Endothelial cell of umbilical vein (primary cell): ENCODE measurements at regions not wholly inside any gene's neighbourhood (a gene's known extent, or its start where the extent isn't known, plus 50 kb on each side); places are given as distances from the start of the nearest gene placed in this dataset.

Experiments
- BruUV-seq: library from RNA; stranded (reverse); fragments of 400-500 nt; replicated peaks from 2 replicates; lab custom pipeline; 2021; lab: Mats Ljungman, UMichigan
- CTCF ChIA-PET: fragments of 300-600, 350-600 bp; sonication (Branson Sonifier 250); formaldehyde crosslinking; loops from one replicate; lab custom pipeline; 2021; ENCODE audit warnings: antibody characterized with exemption, inconsistent platforms; lab: Charles Lee
- POLR2A ChIA-PET: fragments of 300-600, 350-600 bp; sonication (Branson Sonifier 250); formaldehyde crosslinking; loops from one replicate; lab custom pipeline; 2021; ENCODE audit warnings: antibody characterized with exemption, inconsistent platforms; lab: Charles Lee
- DNase-seq: peaks from one replicate; pipeline ENCODE4 v3.0.0-alpha.2; 2011; ENCODE audit warnings: low read depth, low spot score
- FAIRE-seq: peaks from 2 replicates; lab custom pipeline; 2011; peaks lifted over from hg19 to GRCh38; lab: Jason Lieb, UNC
- H2AFZ ChIP-seq: 2 replicates; pipeline ENCODE4 v1.6.0; 2012; ENCODE audit warnings: low read depth, low read length, control low read depth, inconsistent platforms
- H3K27ac ChIP-seq: 2 replicates; pipeline ENCODE4 v1.5.1; 2011; ENCODE audit warnings: low read depth, mild to moderate bottlenecking, control low read depth, low read length, moderate library complexity; ENCODE audit not compliant: insufficient read depth
- H3K27me3 ChIP-seq, 2 experiments: 2 replicates each; pipeline versions ENCODE4 v1.6.0 to v1.6.1; 2011; ENCODE audit warnings: low read length in 2 of 2, mixed read lengths in 1 of 2; ENCODE audit not compliant: control insufficient read depth in 2 of 2, insufficient read depth in 2 of 2
- H3K36me3 ChIP-seq, 2 experiments: 2 replicates in 1 of 2; 3 replicates in 1 of 2; pipeline ENCODE4 v1.5.1; 2011; ENCODE audit warnings: low read length in 2 of 2, mild to moderate bottlenecking in 1 of 2, moderate library complexity in 1 of 2; ENCODE audit not compliant: control insufficient read depth in 2 of 2, insufficient read depth in 2 of 2; ENCODE audit errors: extremely low read depth in 1 of 2
- H3K4me1 ChIP-seq: 3 replicates; pipeline ENCODE4 v1.5.1; 2011; ENCODE audit warnings: mild to moderate bottlenecking, low read length; ENCODE audit not compliant: control insufficient read depth, insufficient read depth; ENCODE audit errors: extremely low read depth
- H3K4me2 ChIP-seq: 2 replicates; pipeline ENCODE4 v1.6.1; 2011; ENCODE audit warnings: low read length, control low read depth, mixed read lengths; ENCODE audit not compliant: insufficient read depth
- H3K4me3 ChIP-seq, 3 experiments: fragments of 200-600 bp in 1 of 3; sonication (generic), shearing (Covaris generic) in 1 of 3; replicated peaks in 1 of 3; 2 replicates each; pipeline ENCODE4 v1.5.1; 2011 to 2016; ENCODE audit warnings: control low read depth in 3 of 3, low read length in 3 of 3, mild to moderate bottlenecking in 2 of 3, inconsistent platforms in 1 of 3, low read depth in 1 of 3, moderate library complexity in 1 of 3; ENCODE audit not compliant: insufficient read depth in 1 of 3
- H3K79me2 ChIP-seq: 2 replicates; pipeline ENCODE4 v1.6.0; 2012; ENCODE audit warnings: low read length, inconsistent platforms; ENCODE audit not compliant: control insufficient read depth, insufficient read depth
- H3K9ac ChIP-seq: replicated peaks from 2 replicates; pipeline ENCODE3; 2011; ENCODE audit warnings: low read length, control low read depth; ENCODE audit not compliant: insufficient read depth; ENCODE audit errors: extremely low read depth
- H3K9me1 ChIP-seq: replicated peaks from 3 replicates; pipeline ENCODE4 v1.6.0; 2011; ENCODE audit warnings: mild to moderate bottlenecking, low read length; ENCODE audit not compliant: control insufficient read depth, insufficient read depth; ENCODE audit errors: extremely low read depth
- H3K9me3 ChIP-seq: replicated peaks from 2 replicates; pipeline ENCODE4 v1.5.1; 2012; ENCODE audit warnings: low read length, inconsistent platforms; ENCODE audit not compliant: control insufficient read depth, insufficient read depth
- H4K20me1 ChIP-seq: replicated peaks from 2 replicates; pipeline ENCODE3; 2011; ENCODE audit warnings: mild to moderate bottlenecking, low read length; ENCODE audit not compliant: control insufficient read depth, insufficient read depth; ENCODE audit errors: extremely low read depth
- EZH2 ChIP-seq: IDR thresholded peaks from 2 replicates; pipeline ENCODE4 v1.6.1; 2012; ENCODE audit warnings: borderline replicate concordance, low read depth, mild to moderate bottlenecking, moderate library complexity, low read length, inconsistent platforms; ENCODE audit not compliant: severe bottlenecking
- FOS ChIP-seq: IDR thresholded peaks from 2 replicates; pipeline ENCODE4 v1.6.1; 2011; ENCODE audit warnings: mild to moderate bottlenecking, low read length, moderate library complexity, borderline replicate concordance; ENCODE audit not compliant: insufficient read depth
- GATA2 ChIP-seq: IDR thresholded peaks from 2 replicates; pipeline ENCODE4 v1.7.0; 2011; ENCODE audit warnings: low read depth, mild to moderate bottlenecking, moderate library complexity, mixed read lengths, low read length; ENCODE audit not compliant: insufficient read length, insufficient read depth
- JUN ChIP-seq: IDR thresholded peaks from 2 replicates; pipeline ENCODE4 v1.6.1; 2011; ENCODE audit warnings: borderline replicate concordance, low read depth; ENCODE audit not compliant: insufficient read length, insufficient read depth
- MYC ChIP-seq: IDR thresholded peaks from one replicate; pipeline ENCODE4 v1.6.1; 2011; ENCODE audit warnings: mild to moderate bottlenecking, low read depth, low read length
- POLR2A ChIP-seq: IDR thresholded peaks from 2 replicates; pipeline ENCODE4 v1.6.1; 2012; ENCODE audit warnings: low read depth, mild to moderate bottlenecking, control low read depth, low read length
- POLR2AphosphoS5 ChIP-seq: IDR thresholded peaks from 2 replicates; pipeline ENCODE4 v1.6.1; 2012; ENCODE audit warnings: low read depth, mild to moderate bottlenecking, control low read depth, low read length, moderate library complexity; ENCODE audit not compliant: insufficient read depth
- dilution Hi-C: fragments of 300-500 bp; cut with MboI; formaldehyde crosslinking; loops from one replicate; pipeline ENCODE4 v1.15.0; 2019; ENCODE audit warnings: low sequenced_read_pairs; ENCODE audit not compliant: extremely low pct_ligation_motif_present
- intact Hi-C: fragments of 100-400 bp; cut with micrococcal nuclease; formaldehyde crosslinking; loops from one replicate; pipeline ENCODE4 v1.10.0; 2022
- TF ChIP-seq, protein P1 (sequence below), 2 donors: IDR thresholded peaks; 1 replicate in 1 of 2; 2 replicates in 1 of 2; pipeline ENCODE4 v1.5.1; 2011; ENCODE audit warnings: low read length in 2 of 2, mild to moderate bottlenecking in 2 of 2, moderate library complexity in 2 of 2, control low read depth in 1 of 2, inconsistent platforms in 1 of 2, low read depth in 1 of 2; ENCODE audit not compliant: insufficient read depth in 1 of 2; ENCODE audit errors: extremely low read depth in 1 of 2
- TF ChIP-seq, protein P2 (sequence below): IDR thresholded peaks from 2 replicates; pipeline ENCODE4 v1.6.1; 2011; ENCODE audit not compliant: insufficient read depth, insufficient read length

DNA sequence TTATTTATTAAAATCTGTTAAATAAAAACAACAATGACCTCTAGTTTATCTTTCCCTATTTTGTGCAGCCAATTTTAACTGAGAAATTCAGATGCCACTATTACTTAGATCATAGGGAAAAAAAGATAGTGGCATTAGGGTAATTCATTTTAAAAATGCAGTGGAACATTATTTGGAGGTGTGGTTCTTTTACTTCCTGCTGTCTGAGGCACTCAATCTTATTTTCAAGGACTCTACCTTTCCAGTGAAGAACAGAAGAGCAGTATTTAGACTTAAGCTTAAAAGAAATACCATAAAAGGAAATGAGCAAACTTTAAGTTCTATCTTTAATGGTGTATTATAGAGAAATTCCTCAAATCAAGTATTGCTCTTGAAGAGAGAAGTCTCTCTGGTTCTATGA, 342.6 kb upstream of the KLF12 start:
- H3K9me3 ChIP-seq = no peaks in the 10 kb centered on the region
- no peak overlapping the region for H3K4me3 ChIP-seq
- TF ChIP-seq MYC (no peak), EZH2 (no peak), POLR2A (no peak), POLR2AphosphoS5 (no peak), FOS (no peak), GATA2 (no peak), JUN (no peak)
- TF ChIP-seq, protein P1, sequence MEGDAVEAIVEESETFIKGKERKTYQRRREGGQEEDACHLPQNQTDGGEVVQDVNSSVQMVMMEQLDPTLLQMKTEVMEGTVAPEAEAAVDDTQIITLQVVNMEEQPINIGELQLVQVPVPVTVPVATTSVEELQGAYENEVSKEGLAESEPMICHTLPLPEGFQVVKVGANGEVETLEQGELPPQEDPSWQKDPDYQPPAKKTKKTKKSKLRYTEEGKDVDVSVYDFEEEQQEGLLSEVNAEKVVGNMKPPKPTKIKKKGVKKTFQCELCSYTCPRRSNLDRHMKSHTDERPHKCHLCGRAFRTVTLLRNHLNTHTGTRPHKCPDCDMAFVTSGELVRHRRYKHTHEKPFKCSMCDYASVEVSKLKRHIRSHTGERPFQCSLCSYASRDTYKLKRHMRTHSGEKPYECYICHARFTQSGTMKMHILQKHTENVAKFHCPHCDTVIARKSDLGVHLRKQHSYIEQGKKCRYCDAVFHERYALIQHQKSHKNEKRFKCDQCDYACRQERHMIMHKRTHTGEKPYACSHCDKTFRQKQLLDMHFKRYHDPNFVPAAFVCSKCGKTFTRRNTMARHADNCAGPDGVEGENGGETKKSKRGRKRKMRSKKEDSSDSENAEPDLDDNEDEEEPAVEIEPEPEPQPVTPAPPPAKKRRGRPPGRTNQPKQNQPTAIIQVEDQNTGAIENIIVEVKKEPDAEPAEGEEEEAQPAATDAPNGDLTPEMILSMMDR (IDR thresholded peaks at IDR 0.05; ENCODE audit: extremely low read depth in 1 of 2, insufficient read depth in 1 of 2, low read depth in 1 of 2, low read length in 2 of 2) = no peak
- TF ChIP-seq, protein P2, sequence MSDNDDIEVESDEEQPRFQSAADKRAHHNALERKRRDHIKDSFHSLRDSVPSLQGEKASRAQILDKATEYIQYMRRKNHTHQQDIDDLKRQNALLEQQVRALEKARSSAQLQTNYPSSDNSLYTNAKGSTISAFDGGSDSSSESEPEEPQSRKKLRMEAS = no peak
- ChIA-PET POLR2A (no interaction called here), CTCF (no interaction called here)
- dilution Hi-C loops (no loop called here), intact Hi-C loops (no loop called here)
- H2AFZ ChIP-seq = no peak overlapping the region
- H3K79me2 ChIP-seq = no peaks in the 10 kb centered on the region
- H3K9me1 ChIP-seq = no peaks in the 10 kb centered on the region
- no peaks in the 10 kb centered on the region for H4K20me1 ChIP-seq
- no peaks in the 10 kb centered on the region for H3K36me3 ChIP-seq
- no peak for FAIRE-seq
- H3K27ac ChIP-seq = no peak overlapping the region
- no peaks in the 10 kb centered on the region for H3K27me3 ChIP-seq
- no peak overlapping the region for H3K4me2 ChIP-seq
- no TSS peak for BruUV-seq
- no peaks in the 10 kb centered on the region for H3K4me1 ChIP-seq
- no peak overlapping the region for H3K9ac ChIP-seq
- no peak for DNase-seq
